GM18498 (cell line): ENCODE measurements at regions not wholly inside any gene's neighbourhood (a gene's known extent, or its start where the extent isn't known, plus 50 kb on each side); places are given as distances from the start of the nearest gene placed in this dataset.

Experiments used
- ATAC-seq: cut with Tn5 transposase; IDR thresholded peaks from one replicate; pipeline ENCODE4 v1.9.1; 2021; ENCODE audit warnings: mild to moderate bottlenecking, moderate library complexity; ENCODE audit not compliant: unreplicated experiment

DNA sequence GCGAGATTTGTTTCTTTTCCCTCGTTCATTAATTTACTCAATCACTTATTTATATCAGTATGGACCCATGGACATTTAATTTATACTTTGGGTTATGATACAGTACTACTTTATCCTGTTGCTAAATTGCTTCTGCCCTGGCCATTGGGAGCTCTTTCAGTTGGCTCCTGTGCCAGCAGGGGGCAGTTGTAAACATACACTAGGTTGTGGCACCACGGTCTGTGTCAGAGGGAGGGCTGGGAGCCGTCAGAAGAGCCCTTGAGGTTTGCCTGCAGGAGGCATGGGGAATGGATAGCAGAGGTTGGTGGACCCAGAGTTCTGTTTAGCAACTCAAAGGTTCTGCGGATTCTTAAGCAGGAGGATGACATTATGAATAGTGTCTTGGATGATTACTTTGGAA lies 94.3 kb downstream of the ERCC5 start:
- ATAC-seq = no peak

GRCh38 chr13:102935896-102936321 lies 90.1 kb downstream of the ERCC5 start:
- peak; percentile 54 for ATAC-seq

- ATAC-seq = no peak
Observed at GRCh38 chr13:102933523-102933922, 87.7 kb downstream of the ERCC5 start.

GRCh38 chr13:102933122-102933521 lies 87.3 kb downstream of the ERCC5 start:
- no peak for ATAC-seq

DNA sequence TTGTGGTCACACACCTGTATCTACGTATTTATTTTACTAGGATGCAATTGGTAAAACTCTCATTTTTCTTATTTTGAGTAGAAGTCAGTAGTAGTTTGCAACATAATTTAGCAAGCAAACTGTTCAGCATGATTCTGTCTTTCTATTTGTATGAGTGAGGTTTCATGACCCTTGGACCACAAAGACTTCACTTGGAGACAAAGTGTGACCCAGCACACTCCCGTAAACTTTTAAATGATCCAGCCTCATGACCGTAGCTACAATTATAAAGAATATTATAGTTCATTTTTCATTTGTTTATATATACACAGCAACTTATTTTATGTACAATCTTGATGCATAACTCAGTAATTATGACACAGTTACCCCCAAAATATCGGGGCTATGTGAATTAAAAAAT lies 86.5 kb downstream of the ERCC5 start:
- ATAC-seq = no peak

GRCh38 chr13:102930566-102930965 lies 84.7 kb downstream of the ERCC5 start:
- no peak for ATAC-seq

GRCh38 chr13:102928941-102929675 lies 83.3 kb downstream of the ERCC5 start:
- no peak for ATAC-seq
